GM12873 (cell line): ENCODE measurements at regions not wholly inside any gene's neighbourhood (a gene's known extent, or its start where the extent isn't known, plus 50 kb on each side); places are given as distances from the start of the nearest gene placed in this dataset.

Source experiments
- TF ChIP-seq, protein P1 (sequence below): IDR thresholded peaks from 2 replicates; pipeline ENCODE4 v1.5.1; 2012; ENCODE audit warnings: low read depth, mild to moderate bottlenecking, moderate library complexity, low read length, control low read depth; ENCODE audit not compliant: insufficient read depth; ENCODE audit errors: missing control alignments

DNA sequence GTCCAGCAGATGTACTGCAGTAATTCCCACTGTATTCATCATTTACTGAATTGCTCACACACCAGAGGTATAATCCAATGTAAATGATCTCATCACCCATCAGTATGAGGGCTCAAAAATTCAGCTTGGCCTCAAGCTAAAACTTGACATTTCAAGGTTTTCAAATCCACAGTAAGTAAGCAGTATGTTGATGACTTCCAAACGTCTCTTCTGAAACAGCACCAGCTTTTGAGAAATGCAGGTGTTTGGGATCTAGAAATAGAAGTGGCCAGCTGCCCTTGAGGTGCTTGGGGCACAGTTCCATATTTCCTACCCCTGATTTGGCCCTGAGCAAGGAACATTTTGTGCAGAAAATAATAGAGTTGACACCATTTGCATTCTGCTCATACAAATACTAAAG lies 388.0 kb upstream of the TUSC1 start:
- TF ChIP-seq, protein P1, sequence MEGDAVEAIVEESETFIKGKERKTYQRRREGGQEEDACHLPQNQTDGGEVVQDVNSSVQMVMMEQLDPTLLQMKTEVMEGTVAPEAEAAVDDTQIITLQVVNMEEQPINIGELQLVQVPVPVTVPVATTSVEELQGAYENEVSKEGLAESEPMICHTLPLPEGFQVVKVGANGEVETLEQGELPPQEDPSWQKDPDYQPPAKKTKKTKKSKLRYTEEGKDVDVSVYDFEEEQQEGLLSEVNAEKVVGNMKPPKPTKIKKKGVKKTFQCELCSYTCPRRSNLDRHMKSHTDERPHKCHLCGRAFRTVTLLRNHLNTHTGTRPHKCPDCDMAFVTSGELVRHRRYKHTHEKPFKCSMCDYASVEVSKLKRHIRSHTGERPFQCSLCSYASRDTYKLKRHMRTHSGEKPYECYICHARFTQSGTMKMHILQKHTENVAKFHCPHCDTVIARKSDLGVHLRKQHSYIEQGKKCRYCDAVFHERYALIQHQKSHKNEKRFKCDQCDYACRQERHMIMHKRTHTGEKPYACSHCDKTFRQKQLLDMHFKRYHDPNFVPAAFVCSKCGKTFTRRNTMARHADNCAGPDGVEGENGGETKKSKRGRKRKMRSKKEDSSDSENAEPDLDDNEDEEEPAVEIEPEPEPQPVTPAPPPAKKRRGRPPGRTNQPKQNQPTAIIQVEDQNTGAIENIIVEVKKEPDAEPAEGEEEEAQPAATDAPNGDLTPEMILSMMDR: no peak

GRCh38 chr9:26061948-26062575 lies 383.8 kb upstream of the TUSC1 start:
- TF ChIP-seq, protein P1: no peak

DNA sequence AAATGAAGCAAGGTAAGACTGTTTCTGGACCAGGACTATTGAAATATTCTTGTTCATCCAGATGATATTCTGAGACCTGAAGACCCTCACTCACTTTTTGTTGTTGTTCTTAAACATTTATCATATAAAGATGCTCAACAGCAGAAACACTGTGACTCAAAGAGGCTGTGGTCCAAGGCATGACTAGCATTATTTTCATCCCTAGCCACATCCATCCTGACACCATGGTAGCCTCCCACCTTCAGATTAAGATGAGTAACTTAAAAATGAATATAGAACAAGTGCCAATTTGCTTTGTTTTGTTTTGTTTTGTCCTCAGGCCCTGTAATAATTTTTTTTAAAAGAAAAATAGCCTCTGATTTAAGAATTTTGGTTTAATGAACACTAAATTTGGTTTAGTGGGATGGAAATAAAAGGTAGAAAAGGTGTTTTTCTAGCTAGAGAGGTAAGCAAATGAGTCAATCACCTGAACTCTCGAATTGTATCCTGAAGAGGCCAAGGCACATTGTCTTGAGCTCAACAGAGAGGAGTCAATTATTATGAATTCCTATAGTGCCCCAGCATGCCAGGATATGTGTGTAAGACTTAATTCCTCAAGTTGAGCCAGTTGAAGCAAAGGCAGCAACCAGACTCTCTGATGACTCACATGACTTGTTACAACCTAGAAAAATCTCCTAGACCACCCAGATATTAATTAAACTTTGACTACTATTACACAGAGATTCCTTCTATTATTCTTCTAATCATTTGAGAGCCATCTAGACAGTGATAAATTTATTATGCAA lies 380.1 kb upstream of the TUSC1 start:
- TF ChIP-seq, protein P1: no peak

- TF ChIP-seq, protein P1: no peak
Observed at GRCh38 chr9:26057050-26057449, 378.8 kb upstream of the TUSC1 start.

DNA sequence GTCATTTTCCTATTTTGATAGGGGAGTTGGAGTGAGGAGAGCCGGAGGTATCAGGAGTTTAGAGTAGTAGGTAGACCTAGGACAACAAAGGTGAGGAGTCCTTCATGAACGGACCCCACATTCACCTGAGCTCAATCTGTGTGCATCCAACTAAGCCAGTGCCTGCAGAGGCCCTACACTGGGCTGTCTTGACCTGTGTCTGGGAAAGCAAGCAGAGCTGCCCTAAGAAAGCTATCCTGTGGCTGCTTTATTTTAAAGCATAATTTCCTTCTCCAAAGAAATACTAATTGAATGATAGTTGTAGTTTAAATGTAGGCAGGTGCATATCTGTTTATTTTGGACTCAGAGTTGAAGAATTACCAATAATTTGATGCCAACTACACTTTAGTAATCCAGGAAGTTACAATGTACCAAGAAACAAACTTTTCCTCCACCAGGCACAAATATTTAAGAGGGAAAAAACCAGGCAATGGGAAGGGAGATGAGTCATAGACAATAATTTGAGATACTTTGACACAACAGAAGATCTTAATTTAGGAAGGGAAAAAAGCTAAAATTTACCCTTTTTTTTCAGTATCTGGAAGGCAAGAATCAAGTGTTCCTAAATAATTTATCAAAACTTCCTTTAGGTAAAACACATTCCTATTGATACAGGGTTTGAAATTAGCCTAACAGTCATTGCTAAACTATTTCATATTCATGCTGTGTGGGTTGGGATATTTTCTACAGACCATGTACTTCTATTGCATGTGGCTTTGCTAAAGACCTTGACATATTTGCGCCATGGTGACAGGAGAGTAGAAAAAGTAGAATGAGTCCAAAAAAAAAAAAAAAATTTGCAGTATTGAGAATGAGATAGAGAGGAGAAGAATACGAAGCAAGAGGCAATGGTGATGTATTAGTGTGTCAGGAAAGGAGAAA lies 376.6 kb upstream of the TUSC1 start:
- TF ChIP-seq, protein P1: no peak

DNA sequence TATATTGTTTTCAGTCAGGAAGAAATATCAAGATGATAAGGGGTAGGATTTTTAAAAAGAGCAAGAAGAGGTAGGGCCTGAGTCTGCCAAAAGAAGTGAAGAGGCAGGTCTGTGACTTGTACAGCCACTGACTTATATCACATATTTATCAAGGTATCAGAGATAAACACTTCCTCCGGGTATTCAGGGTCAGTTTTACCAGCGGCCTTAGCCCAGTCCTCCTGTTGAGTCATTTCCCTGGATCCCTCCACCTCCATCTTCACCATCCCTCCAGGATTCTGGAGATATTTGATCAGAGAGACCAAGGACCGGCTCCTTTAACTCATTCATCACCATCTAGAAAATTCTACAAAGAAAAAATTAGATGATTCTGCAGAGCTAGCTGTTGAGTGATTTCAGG lies 375.7 kb upstream of the TUSC1 start:
- TF ChIP-seq, protein P1: no peak

- TF ChIP-seq, protein P1: no peak
Observed at GRCh38 chr9:26043431-26043830, 365.2 kb upstream of the TUSC1 start.
